ENCODE measurements at regions not wholly inside any gene's neighbourhood (a gene's known extent, or its start where the extent isn't known, plus 50 kb on each side); places are given as distances from the start of the nearest gene placed in this dataset.
A peak's percentile ranks its signal among the peaks of the same experiment; 100 is the strongest.

DNA sequence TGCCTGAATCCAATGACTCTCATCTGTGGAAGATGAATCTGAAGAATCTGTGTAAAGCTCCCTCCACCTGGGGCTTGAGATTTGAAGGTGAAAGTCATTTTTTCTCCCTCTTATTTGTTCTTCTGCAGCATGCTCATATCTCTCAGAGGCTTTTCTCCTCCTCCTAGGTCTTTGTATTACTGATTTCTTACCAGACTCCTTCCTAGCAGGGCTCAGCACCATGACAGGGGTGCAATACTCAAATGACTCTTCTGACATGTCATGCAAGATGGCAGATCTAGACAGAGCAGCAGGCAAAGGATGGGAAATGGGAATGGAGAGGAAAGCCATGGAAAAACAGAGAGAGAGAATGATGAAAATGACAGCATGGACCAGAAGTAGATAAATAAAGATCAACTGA lies 118.3 kb downstream of the TMA16 start:
- DNase-seq (no peak), ATAC-seq (peak; percentile 39)
- H3K36me3 ChIP-seq (ENCODE audit: low read depth), result no peaks in the 10 kb centered on the region
- H3K4me1 ChIP-seq (ENCODE audit: low read depth), result no peaks in the 10 kb centered on the region
- H3K4me3 ChIP-seq, result no peak overlapping the region
- TF ChIP-seq, protein P1, sequence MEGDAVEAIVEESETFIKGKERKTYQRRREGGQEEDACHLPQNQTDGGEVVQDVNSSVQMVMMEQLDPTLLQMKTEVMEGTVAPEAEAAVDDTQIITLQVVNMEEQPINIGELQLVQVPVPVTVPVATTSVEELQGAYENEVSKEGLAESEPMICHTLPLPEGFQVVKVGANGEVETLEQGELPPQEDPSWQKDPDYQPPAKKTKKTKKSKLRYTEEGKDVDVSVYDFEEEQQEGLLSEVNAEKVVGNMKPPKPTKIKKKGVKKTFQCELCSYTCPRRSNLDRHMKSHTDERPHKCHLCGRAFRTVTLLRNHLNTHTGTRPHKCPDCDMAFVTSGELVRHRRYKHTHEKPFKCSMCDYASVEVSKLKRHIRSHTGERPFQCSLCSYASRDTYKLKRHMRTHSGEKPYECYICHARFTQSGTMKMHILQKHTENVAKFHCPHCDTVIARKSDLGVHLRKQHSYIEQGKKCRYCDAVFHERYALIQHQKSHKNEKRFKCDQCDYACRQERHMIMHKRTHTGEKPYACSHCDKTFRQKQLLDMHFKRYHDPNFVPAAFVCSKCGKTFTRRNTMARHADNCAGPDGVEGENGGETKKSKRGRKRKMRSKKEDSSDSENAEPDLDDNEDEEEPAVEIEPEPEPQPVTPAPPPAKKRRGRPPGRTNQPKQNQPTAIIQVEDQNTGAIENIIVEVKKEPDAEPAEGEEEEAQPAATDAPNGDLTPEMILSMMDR (IDR thresholded peaks at IDR 0.05), result no peak
- no peaks in the 10 kb centered on the region for H3K9me3 ChIP-seq
- intact Hi-C loops (cut with DNase I, micrococcal nuclease), result no loop called here

- TF ChIP-seq, protein P1 (IDR thresholded peaks at IDR 0.05), result no peak
- Histone ChIP-seq H3K4me3 (no peak overlapping the region), H3K9me3 (no peaks in the 10 kb centered on the region), H3K36me3 (ENCODE audit: low read depth) (no peaks in the 10 kb centered on the region), H3K4me1 (ENCODE audit: low read depth) (no peaks in the 10 kb centered on the region)
- intact Hi-C loops (cut with DNase I, micrococcal nuclease), result no loop called here
- DNase-seq, result no peak
- peak; percentile 48 for ATAC-seq
Observed at GRCh38 chr4:163613383-163613782, 118.9 kb downstream of the TMA16 start.

DNA sequence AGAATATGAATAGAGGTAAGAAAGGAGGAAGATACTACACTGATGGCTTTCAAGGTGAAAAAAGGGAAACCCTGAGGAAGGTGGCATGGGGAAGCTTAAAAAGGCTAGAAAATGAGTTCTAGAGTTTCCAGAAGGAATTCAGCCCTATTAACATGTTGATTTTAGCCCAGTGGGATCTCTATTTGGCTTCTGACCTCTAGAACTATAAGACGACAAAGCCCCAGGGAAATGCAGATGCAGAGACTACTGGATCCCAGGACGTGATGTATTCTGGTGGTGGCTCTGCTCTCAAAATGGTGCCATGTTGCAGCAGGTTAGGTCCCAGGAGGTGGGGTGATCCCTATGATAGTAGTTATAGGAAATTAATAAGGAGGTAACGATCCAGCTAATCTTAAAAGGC lies 120.4 kb downstream of the TMA16 start:
- H3K9me3 ChIP-seq, result no peaks in the 10 kb centered on the region
- H3K4me3 ChIP-seq, result no peak overlapping the region
- TF ChIP-seq, protein P1 (IDR thresholded peaks at IDR 0.05), result no peak
- no peaks in the 10 kb centered on the region for H3K36me3 ChIP-seq (ENCODE audit: low read depth)
- no peaks in the 10 kb centered on the region for H3K4me1 ChIP-seq (ENCODE audit: low read depth)
- DNase-seq (no peak), ATAC-seq (no peak)
- intact Hi-C loops (cut with DNase I, micrococcal nuclease), result no loop called here

DNA sequence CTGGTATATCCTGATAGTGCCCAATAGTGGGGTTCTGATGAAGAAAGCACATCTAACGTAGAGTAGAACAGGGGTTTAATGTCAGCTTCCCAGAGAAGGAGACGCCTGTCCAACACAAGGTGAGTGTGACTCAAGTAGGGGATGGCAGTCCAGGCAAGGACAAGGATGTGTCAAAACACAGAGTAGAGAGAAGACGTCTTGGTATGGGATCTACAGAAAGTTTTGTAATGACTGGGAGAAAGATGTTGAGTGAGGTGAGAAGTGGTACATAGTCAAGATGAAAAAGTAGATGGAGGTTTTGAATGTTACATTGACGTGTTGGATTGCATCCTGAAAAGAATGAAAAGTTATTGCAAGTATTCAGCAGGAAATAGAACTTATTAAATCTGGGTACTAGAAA lies 124.4 kb downstream of the TMA16 start:
- Histone ChIP-seq H3K36me3 (ENCODE audit: low read depth) (no peaks in the 10 kb centered on the region), H3K4me1 (ENCODE audit: low read depth) (no peaks in the 10 kb centered on the region), H3K9me3 (no peaks in the 10 kb centered on the region), H3K4me3 (no peak overlapping the region)
- intact Hi-C loops (cut with DNase I, micrococcal nuclease), result no loop called here
- TF ChIP-seq, protein P1 (IDR thresholded peaks at IDR 0.05), result no peak
- DNase-seq (no peak), ATAC-seq (no peak)

DNA sequence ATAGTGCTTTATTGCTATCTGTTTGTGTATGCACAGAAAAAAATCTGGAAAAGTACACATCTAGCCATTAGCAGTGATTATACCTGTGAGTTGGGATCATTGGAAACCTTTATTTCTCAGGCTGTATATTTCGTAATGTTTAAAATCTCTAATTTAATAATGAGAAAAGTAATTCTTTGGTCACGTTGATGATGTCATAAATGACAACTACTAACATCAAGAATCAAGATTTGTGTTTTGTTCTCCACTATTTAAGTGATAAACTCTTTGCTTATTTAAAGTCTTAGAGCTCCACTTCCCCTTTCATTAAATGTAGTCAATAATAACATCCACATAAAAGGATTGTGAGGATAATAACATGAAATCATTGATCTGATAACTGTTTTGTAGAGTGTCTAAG lies 126.2 kb downstream of the TMA16 start:
- TF ChIP-seq, protein P1 (IDR thresholded peaks at IDR 0.05), result no peak

DNA sequence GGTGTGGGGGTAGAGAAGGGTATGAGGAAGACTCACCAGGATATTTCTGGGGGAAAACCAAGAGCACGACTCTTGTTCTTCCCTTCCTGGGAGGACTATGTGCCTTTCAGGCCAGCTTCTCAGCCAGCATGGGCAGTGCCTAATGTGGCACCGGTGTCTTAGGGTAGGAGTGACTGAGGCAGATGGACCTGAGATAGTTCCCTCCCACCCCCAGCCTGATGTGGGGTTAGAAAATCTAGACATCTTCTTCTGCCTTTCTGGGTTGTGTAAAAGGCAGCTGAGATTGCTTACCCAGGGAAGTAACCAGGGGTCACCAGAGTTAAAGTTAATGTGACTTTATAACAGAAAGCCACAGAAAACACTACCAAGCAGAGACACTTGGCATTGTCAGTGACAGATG lies 127.3 kb downstream of the TMA16 start:
- H3K4me1 ChIP-seq (ENCODE audit: low read depth), result no peaks in the 10 kb centered on the region
- TF ChIP-seq, protein P1 (IDR thresholded peaks at IDR 0.05), result no peak
- H3K4me3 ChIP-seq, result no peak overlapping the region
- intact Hi-C loops (cut with DNase I, micrococcal nuclease), result no loop called here
- ATAC-seq (no peak), DNase-seq (no peak)
- H3K36me3 ChIP-seq (ENCODE audit: low read depth), result no peaks in the 10 kb centered on the region
- H3K9me3 ChIP-seq, result no peaks in the 10 kb centered on the region

More for the DNA sequence above, 126.2 kb downstream of the TMA16 start:
- no peak overlapping the region for H3K4me3 ChIP-seq
- no peaks in the 10 kb centered on the region for H3K36me3 ChIP-seq (ENCODE audit: low read depth)
- H3K9me3 ChIP-seq, result no peaks in the 10 kb centered on the region
- DNase-seq, result no peak
- intact Hi-C loops (cut with DNase I, micrococcal nuclease), result no loop called here
- no peaks in the 10 kb centered on the region for H3K4me1 ChIP-seq (ENCODE audit: low read depth)
- ATAC-seq, result no peak
